Daoy (cell line): ENCODE measurements at regions not wholly inside any gene's neighbourhood (a gene's known extent, or its start where the extent isn't known, plus 50 kb on each side); places are given as distances from the start of the nearest gene placed in this dataset.

Experiments used
- DNase-seq: peaks from one replicate; pipeline ENCODE4 v3.0.0-alpha.2; 2015; ENCODE audit warnings: low read depth

DNA sequence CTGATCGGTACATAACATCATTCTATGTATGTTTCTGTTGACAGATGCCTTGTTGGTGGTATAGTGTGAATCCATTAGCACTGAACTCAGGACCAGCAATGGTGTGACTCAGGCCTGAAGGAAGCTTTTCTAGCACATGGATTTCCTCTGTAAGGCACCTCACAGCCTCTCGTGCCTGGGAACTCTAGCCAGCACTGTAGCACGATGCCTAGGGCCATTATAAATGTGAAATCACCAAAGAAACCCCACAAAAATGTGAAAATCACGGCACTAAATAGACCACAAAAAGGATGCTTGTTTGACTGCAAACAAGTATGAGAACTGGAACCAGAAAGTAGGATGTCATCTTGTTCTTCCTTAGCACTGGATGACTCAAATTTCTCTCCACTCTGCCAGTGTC is 63.7 kb upstream of the NKX2-2 start:
- DNase-seq, result peak; percentile 39

- DNase-seq, result no peak
These were observed 62.3 kb upstream of the NKX2-2 start for GRCh38 chr20:21575981-21576740.

- DNase-seq, result no peak
These were observed 61.3 kb upstream of the NKX2-2 start for GRCh38 chr20:21575167-21575566.

DNA sequence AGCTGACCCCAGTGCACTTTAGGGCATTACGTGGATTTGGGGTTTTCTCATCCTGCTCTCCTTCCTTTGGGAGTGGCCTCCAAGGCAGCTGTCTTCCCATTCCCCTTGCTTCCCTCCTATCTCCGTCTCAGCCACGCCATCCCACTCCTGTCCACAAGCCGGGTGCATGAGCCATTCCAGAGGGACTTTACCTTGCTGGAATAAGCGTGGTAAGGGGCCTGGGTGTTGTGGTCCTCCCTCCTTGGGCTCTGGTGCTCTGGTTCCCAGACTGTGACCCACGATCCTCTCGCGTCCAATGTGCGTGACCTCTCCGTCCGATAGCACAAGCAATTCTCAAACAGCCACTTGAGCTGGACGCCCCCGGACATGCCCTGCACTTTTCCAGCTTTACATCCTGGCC is 60.6 kb upstream of the NKX2-2 start:
- DNase-seq, result no peak

- no peak for DNase-seq
These were observed 59.4 kb upstream of the NKX2-2 start for GRCh38 chr20:21573259-21573658.

DNA sequence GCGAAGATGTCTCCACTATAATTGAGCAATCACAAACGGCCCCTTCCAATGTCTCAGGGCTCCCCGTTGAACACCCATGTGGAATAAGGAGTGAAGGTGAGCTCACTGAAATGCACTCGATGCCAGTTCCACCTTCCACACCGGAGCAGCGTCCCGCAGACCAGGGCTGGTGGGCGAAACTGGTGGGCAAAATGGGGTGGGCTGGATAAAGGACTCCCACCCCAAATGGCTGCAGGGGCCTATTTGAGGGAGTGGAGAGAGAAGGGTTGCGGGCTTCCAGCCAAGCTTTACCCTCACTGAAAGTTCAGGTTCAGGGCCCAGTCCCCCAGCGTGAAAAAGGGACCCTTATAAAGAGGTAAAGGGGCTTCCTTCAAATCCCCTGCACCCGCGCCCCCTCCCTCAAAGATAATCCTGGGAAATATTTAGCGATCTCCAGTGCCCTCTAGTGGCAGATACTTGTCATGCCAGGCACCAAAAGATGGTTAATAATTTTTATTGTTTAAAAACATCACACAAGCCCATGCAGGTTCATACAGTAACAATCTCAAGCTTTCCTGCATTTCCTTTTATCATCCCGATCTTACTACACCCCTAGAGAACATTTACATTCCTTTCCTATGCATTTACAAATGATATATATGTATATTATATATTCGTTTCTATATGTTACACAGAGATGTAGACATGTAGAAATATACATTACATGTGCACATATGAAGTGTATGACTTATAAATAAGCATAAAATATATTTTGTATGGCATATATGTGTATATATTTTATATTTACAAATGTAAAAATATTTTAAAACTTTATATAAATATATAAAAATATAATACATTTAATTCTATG is 58.2 kb upstream of the NKX2-2 start:
- DNase-seq, result no peak

- no peak for DNase-seq
These were observed 56.6 kb upstream of the NKX2-2 start for GRCh38 chr20:21570285-21570992.

DNA sequence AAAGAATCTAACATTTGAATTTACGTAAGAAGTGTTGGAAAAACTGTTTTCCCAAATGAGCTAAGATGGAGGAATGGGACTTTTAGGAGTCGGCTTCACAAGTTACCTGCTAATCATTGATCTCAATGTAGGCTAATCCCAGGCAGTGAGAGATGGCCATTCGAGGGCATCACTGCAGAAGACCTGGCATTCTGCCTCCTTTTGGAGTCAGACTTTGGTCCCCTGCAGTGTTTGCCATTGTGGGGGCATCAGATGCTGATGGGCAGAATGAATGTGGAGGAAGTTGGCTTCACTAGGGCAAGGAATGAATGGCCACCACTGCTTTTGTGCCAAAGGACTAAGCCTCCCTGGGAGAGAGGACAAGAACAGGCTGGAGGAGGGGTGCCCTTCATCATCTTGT is 55.7 kb upstream of the NKX2-2 start:
- DNase-seq, result no peak

GRCh38 chr20:21564127-21564773 is 50.4 kb upstream of the NKX2-2 start:
- DNase-seq, result no peak
